Stimulated activated naive B cell treated with anti-CD40 and anti-IgM and Interleukin-4, amounts not matched to agents 10 μg/mL and 1 μg/mL and 100 μg/mL, for 72 hours (primary cell): ENCODE measurements at regions not wholly inside any gene's neighbourhood (a gene's known extent, or its start where the extent isn't known, plus 50 kb on each side); places are given as distances from the start of the nearest gene placed in this dataset.

ENCODE experiments used
- ATAC-seq, 2 donors: fragments of 150-1000 bp; cut with Tn5 transposase; replicated peaks; 2 replicates each; pipeline ENCODE4 v1.10.0; 2021; ENCODE audit warnings: moderate library complexity in 1 of 2
- DNase-seq: peaks from one replicate; pipeline ENCODE4 v3.0.0; 2021
- H3K27ac Mint-ChIP-seq: one replicate; pipeline ENCODE4 v1.8.0; 2022; ENCODE audit warnings: mild to moderate bottlenecking, mixed read lengths
- H3K27me3 Mint-ChIP-seq, 2 donors: one replicate each; pipeline ENCODE4 v1.8.0; 2022; ENCODE audit warnings: mixed read lengths in 2 of 2
- H3K36me3 Mint-ChIP-seq, 2 donors: one replicate each; pipeline ENCODE4 v1.8.0; 2022; ENCODE audit warnings: mixed read lengths in 2 of 2, mild to moderate bottlenecking in 1 of 2
- H3K4me1 Mint-ChIP-seq, 2 donors: one replicate each; pipeline ENCODE4 v1.8.0; 2022; ENCODE audit warnings: mixed read lengths in 2 of 2, mild to moderate bottlenecking in 1 of 2
- H3K4me3 Mint-ChIP-seq, 2 donors: one replicate each; pipeline ENCODE4 v1.8.0; 2022; ENCODE audit warnings: mild to moderate bottlenecking in 2 of 2, mixed read lengths in 2 of 2, moderate library complexity in 1 of 2
- H3K9me3 Mint-ChIP-seq, 2 donors: one replicate each; pipeline ENCODE4 v1.8.0; 2022; ENCODE audit warnings: mixed read lengths in 2 of 2, mild to moderate bottlenecking in 1 of 2

DNA sequence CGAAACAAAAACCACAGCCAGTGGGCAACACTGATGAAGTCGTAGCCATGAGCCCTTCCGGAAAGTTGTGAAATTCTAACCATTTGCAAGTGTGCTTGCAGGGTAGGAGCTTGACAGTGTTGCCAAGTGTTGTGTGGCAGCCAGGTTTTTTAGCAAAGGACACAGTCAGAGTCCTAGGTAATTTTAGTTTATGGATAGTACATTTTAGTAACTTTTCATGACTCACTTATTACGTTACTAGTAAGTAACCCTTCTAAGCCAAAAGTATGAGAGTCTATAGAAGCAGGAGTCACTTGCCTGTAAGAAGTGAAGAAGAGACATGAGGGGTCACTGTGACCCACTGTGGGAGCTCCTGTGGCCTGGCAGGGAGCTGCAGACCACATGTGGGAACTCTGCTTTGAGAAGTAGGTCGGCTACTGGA is 54.8 kb upstream of the ADPGK start:
- peaks cover 23 to 24% of the 10 kb centered on the region in 2 donors for H3K27me3 Mint-ChIP-seq

DNA sequence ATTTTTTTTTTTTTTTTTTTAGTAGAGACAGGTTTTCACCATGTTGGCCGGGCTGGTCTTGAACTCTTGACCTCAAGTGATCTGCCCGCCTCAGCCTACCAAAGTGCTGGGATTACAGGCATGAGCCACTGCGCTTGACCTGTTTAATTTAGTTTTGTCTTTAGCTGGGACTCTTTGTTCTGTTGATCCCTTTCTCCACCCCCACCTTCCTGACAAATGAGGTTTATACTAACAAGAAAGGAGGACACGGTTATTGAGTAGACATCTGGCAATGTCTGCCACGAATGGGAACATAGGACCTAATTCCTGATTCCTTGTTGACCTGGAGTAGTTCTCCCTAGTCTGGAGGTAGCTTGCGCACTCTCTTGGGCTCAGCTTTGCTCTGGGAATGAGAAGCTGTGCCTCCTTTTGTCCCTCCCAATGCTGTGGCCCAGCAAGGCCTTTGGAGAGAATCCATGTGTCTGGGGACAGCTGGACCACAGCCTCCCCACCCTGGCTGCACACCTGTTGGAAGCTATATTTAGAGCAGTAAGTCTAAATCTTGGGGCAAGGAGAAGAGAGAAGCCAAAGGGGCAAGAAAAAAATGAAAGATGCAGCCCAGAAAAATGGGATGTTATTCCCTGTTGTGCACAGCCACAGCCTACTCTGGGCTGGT is 53.2 kb upstream of the ADPGK start:
- peaks cover 1 to 4% of the 10 kb centered on the region in 2 donors for H3K9me3 Mint-ChIP-seq
- no peaks in the 10 kb centered on the region for H3K36me3 Mint-ChIP-seq
- H3K4me1 Mint-ChIP-seq, result peaks cover 0 to 2% of the 10 kb centered on the region in 2 donors
- DNase-seq, result no peak
- H3K27ac Mint-ChIP-seq, result no peak overlapping the region
- peaks cover 20 to 25% of the 10 kb centered on the region in 2 donors for H3K27me3 Mint-ChIP-seq
- H3K4me3 Mint-ChIP-seq, result no peak overlapping the region
- ATAC-seq, result no peak

More for the DNA sequence above, 54.8 kb upstream of the ADPGK start:
- no peak for ATAC-seq
- no peak for DNase-seq
- Mint-ChIP-seq H3K4me3 (no peak overlapping the region), H3K9me3 (peaks cover 1 to 4% of the 10 kb centered on the region in 2 donors), H3K27ac (no peak overlapping the region), H3K36me3 (no peaks in the 10 kb centered on the region), H3K4me1 (no peaks in the 10 kb centered on the region)

DNA sequence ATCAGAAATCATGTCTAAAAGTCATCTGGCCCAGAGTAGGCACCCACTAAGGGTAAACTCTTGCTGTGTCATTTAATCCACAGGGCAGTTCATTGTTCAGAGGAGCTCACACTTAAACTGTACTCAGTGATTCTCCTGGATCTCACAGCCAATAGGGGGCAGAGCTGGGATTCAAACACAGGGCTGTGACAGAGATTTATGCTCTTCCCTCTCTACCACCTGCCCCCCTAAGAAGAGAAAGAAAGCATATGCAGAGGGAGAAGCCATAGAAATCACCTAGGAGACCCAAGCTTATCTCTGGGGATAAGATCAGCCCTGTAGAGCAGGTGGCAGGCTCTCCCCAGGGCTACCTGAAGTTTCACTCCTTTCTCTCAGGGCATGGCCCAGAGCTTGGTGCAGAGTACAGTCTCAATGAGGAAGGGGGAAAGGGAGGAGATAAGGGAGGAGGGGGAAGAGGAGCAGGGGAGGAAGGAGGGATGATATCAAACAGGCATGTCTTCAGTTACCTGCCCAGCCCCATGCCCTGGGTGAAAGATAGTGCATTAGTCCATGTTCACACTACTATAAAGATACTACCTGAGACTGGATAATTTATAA is 51.8 kb upstream of the ADPGK start:
- no peaks in the 10 kb centered on the region for H3K36me3 Mint-ChIP-seq
- no peak overlapping the region for H3K4me3 Mint-ChIP-seq
- peaks cover 0 to 2% of the 10 kb centered on the region in 2 donors for H3K4me1 Mint-ChIP-seq
- peaks cover 1 to 4% of the 10 kb centered on the region in 2 donors for H3K9me3 Mint-ChIP-seq
- DNase-seq (no peak), ATAC-seq (no peak)
- no peak overlapping the region for H3K27ac Mint-ChIP-seq
- H3K27me3 Mint-ChIP-seq, result peaks cover 27% of the 10 kb centered on the region in 2 donors

DNA sequence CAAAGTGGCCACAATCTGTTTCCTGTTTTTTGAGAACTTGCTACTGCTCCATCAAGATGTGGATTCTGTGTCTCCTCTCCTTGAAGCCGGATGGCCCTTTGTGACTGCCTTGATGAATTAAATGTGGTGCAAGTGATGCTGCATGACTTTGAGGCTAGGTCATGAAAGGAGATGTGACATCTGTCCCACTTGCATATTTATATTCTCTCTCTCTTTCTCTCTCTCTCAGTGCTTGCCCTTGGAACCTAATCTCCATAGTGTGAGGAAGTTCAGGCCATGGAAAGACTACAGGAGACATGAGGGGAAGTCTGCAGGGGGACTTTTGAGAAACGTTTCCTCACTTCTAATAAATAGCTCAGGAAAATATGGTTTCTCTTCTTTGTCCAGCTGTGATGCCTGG is 50.0 kb upstream of the ADPGK start:
- peaks cover 32 to 37% of the 10 kb centered on the region in 2 donors for H3K27me3 Mint-ChIP-seq
- H3K4me1 Mint-ChIP-seq, result peaks cover 0 to 2% of the 10 kb centered on the region in 2 donors
- H3K9me3 Mint-ChIP-seq, result peaks cover 1 to 4% of the 10 kb centered on the region in 2 donors
- H3K36me3 Mint-ChIP-seq, result no peaks in the 10 kb centered on the region
- H3K4me3 Mint-ChIP-seq, result no peak overlapping the region
- ATAC-seq (no peak), DNase-seq (no peak)
- H3K27ac Mint-ChIP-seq, result no peak overlapping the region
